T-helper 2 cell treated with Interferon-gamma antibody and Interleukin-4, amounts not matched to agents 100 ng/mL and 5 ng/mL, for 36 hours (primary cell): ENCODE measurements at regions not wholly inside any gene's neighbourhood (a gene's known extent, or its start where the extent isn't known, plus 50 kb on each side); places are given as distances from the start of the nearest gene placed in this dataset.

Experiments used
- intact Hi-C: fragments of 100-400 bp; cut with micrococcal nuclease; formaldehyde crosslinking; loops from one replicate; pipeline ENCODE4 v1.15.1; 2023

GRCh38 chr20:22652681-22653588 is 68.6 kb upstream of the FOXA2 start:
- intact Hi-C loops: no loop called here

- intact Hi-C loops: no loop called here
These were observed 69.6 kb upstream of the FOXA2 start for GRCh38 chr20:22653658-22654642.

GRCh38 chr20:22663528-22664025 is 79.2 kb upstream of the FOXA2 start:
- intact Hi-C loops: no loop called here

- intact Hi-C loops: no loop called here
These were observed 82.8 kb upstream of the FOXA2 start for GRCh38 chr20:22667198-22667597.

- intact Hi-C loops: no loop called here
These were observed 87.8 kb upstream of the FOXA2 start for GRCh38 chr20:22672191-22672590.

GRCh38 chr20:22673467-22673866 is 89.1 kb upstream of the FOXA2 start:
- intact Hi-C loops: no loop called here

- intact Hi-C loops: no loop called here
These were observed 91.0 kb upstream of the FOXA2 start for GRCh38 chr20:22675341-22675740.

GRCh38 chr20:22678678-22679077 is 94.3 kb upstream of the FOXA2 start:
- intact Hi-C loops: no loop called here

- intact Hi-C loops: no loop called here
These were observed 94.8 kb upstream of the FOXA2 start for GRCh38 chr20:22679197-22679596.

GRCh38 chr20:22680031-22680740 is 95.8 kb upstream of the FOXA2 start:
- intact Hi-C loops: no loop called here

- intact Hi-C loops: no loop called here
These were observed 97.3 kb upstream of the FOXA2 start for GRCh38 chr20:22681591-22682248.

GRCh38 chr20:22682381-22682780 is 98.0 kb upstream of the FOXA2 start:
- intact Hi-C loops: no loop called here

GRCh38 chr20:22684072-22684762 is 99.8 kb upstream of the FOXA2 start:
- intact Hi-C loops: loop anchor here (1.0 kb wide), 1 partner anchor 345 kb away; no protein-coding TSS in a partner anchor

GRCh38 chr20:22684763-22685443 is 100.5 kb upstream of the FOXA2 start:
- intact Hi-C loops: loop anchor here (1.0 kb wide), 1 partner anchor 346 kb away; no protein-coding TSS in a partner anchor

GRCh38 chr20:22686097-22686496 is 101.7 kb upstream of the FOXA2 start:
- intact Hi-C loops: no loop called here

GRCh38 chr20:22687676-22688349 is 103.4 kb upstream of the FOXA2 start:
- intact Hi-C loops: no loop called here

- intact Hi-C loops: no loop called here
These were observed 104.1 kb upstream of the FOXA2 start for GRCh38 chr20:22688485-22688884.

- intact Hi-C loops: no loop called here
These were observed 104.9 kb upstream of the FOXA2 start for GRCh38 chr20:22689266-22689665.

- intact Hi-C loops: loop anchor here (5.0 kb wide), 1 partner anchor 652 kb away; no protein-coding TSS in a partner anchor
These were observed 105.6 kb upstream of the FOXA2 start for GRCh38 chr20:22690000-22690399.
